Kidney (tissue), 13 donors: ENCODE measurements at regions not wholly inside any gene's neighbourhood (a gene's known extent, or its start where the extent isn't known, plus 50 kb on each side); places are given as distances from the start of the nearest gene placed in this dataset.

ENCODE experiments used
- DNase-seq, 5 donors: peaks; one replicate each; pipeline ENCODE4 v3.0.0-alpha.2; 2013 to 2020
- FAIRE-seq: peaks from 2 replicates; lab custom pipeline; 2012; peaks lifted over from hg19 to GRCh38; lab: Jason Lieb, UNC
- H3K27ac ChIP-seq, 2 donors: one replicate each; pipeline ENCODE4 v1.7.0; 2013; ENCODE audit warnings: low read depth in 2 of 2, low read length in 2 of 2, inconsistent platforms in 1 of 2
- H3K27me3 ChIP-seq: one replicate; pipeline ENCODE4 v1.7.1; 2013; ENCODE audit warnings: low read length, inconsistent platforms; ENCODE audit not compliant: control insufficient read depth, insufficient read depth
- H3K36me3 ChIP-seq, 3 donors: one replicate each; pipeline versions ENCODE4 v1.7.0 to v1.7.1; 2013; ENCODE audit warnings: low read length in 3 of 3, control low read depth in 1 of 3, inconsistent platforms in 1 of 3; ENCODE audit not compliant: insufficient read depth in 3 of 3, control insufficient read depth in 2 of 3
- H3K4me1 ChIP-seq, 3 donors: one replicate each; pipeline versions ENCODE4 v1.7.0 to v1.7.1; 2013; ENCODE audit warnings: low read length in 3 of 3, inconsistent platforms in 1 of 3, low read depth in 1 of 3; ENCODE audit not compliant: control insufficient read depth in 2 of 3, insufficient read depth in 2 of 3
- H3K4me3 ChIP-seq, 3 donors: one replicate each; pipeline versions ENCODE4 v1.7.0 to v1.8.1; 2013; ENCODE audit warnings: low read length in 3 of 3, control low read depth in 1 of 3, inconsistent platforms in 1 of 3
- H3K9ac ChIP-seq, 3 donors: one replicate each; pipeline versions ENCODE4 v1.7.0 to v1.7.1; 2013; ENCODE audit warnings: low read length in 3 of 3, control low read depth in 1 of 3, inconsistent platforms in 1 of 3
- H3K9me3 ChIP-seq, 3 donors: one replicate each; pipeline versions ENCODE4 v1.7.0 to v1.7.1; 2013; ENCODE audit warnings: low read length in 3 of 3, control low read depth in 1 of 3, inconsistent platforms in 1 of 3; ENCODE audit not compliant: control insufficient read depth in 2 of 3, insufficient read depth in 1 of 3
- CTCF ChIP-seq: IDR thresholded peaks from 3 replicates; pipeline ENCODE4 v1.5.1; 2012; ENCODE audit warnings: mild to moderate bottlenecking, moderate library complexity, borderline replicate concordance; ENCODE audit not compliant: insufficient read depth; ENCODE audit errors: extremely low read depth
- intact Hi-C: fragments of 100-400 bp; cut with DNase I; formaldehyde crosslinking; loops from one replicate; pipeline ENCODE4 v1.11.1; 2022
- donor health status: control.
- donor health status: control.
- donor health status: control.
- donor health status: control.
- donor health status: control.
- donor health status: DM: yes; HTN: yes; CAD: no.
- donor health status: Normal renal cell carcinoma (clear cell type).

GRCh38 chr15:29472901-29473445, 203.4 kb upstream of the NSMCE3 start:
- TF ChIP-seq CTCF, result no peak
- no peaks in the 10 kb centered on the region for H3K4me1 ChIP-seq
- H3K4me3 ChIP-seq, result no peak overlapping the region
- DNase-seq (no peak), FAIRE-seq (no peak)
- no peak overlapping the region for H3K9ac ChIP-seq
- H3K36me3 ChIP-seq, result no peaks in the 10 kb centered on the region
- intact Hi-C loops, result no loop called here
- H3K9me3 ChIP-seq, result no peaks in the 10 kb centered on the region
- H3K27me3 ChIP-seq, result no peaks in the 10 kb centered on the region
- no peak overlapping the region for H3K27ac ChIP-seq

GRCh38 chr15:29471757-29472156, 202.1 kb upstream of the NSMCE3 start:
- TF ChIP-seq CTCF, result no peak
- Histone ChIP-seq H3K27me3 (no peaks in the 10 kb centered on the region), H3K9ac (no peak overlapping the region), H3K9me3 (no peaks in the 10 kb centered on the region), H3K4me3 (no peak overlapping the region), H3K4me1 (no peaks in the 10 kb centered on the region), H3K36me3 (no peaks in the 10 kb centered on the region), H3K27ac (no peak overlapping the region)
- DNase-seq, result no peak
- intact Hi-C loops, result no loop called here
- no peak for FAIRE-seq

GRCh38 chr15:29471306-29471705, 201.7 kb upstream of the NSMCE3 start:
- no peak for TF ChIP-seq CTCF
- H3K4me3 ChIP-seq, result no peak overlapping the region
- FAIRE-seq (no peak), DNase-seq (no peak)
- H3K27ac ChIP-seq, result no peak overlapping the region
- no peaks in the 10 kb centered on the region for H3K27me3 ChIP-seq
- no peaks in the 10 kb centered on the region for H3K36me3 ChIP-seq
- intact Hi-C loops, result no loop called here
- no peaks in the 10 kb centered on the region for H3K9me3 ChIP-seq
- no peak overlapping the region for H3K9ac ChIP-seq
- no peaks in the 10 kb centered on the region for H3K4me1 ChIP-seq

- no peak overlapping the region for H3K27ac ChIP-seq
- no peaks in the 10 kb centered on the region for H3K36me3 ChIP-seq
- no peak for TF ChIP-seq CTCF
- no peaks in the 10 kb centered on the region for H3K4me1 ChIP-seq
- H3K9ac ChIP-seq, result no peak overlapping the region
- H3K9me3 ChIP-seq, result no peaks in the 10 kb centered on the region
- DNase-seq, result peak in 1 of 5 donors; percentile 8
- FAIRE-seq, result no peak
- intact Hi-C loops, result no loop called here
- no peak overlapping the region for H3K4me3 ChIP-seq
- no peaks in the 10 kb centered on the region for H3K27me3 ChIP-seq
Observed at GRCh38 chr15:29470794-29471193, 201.2 kb upstream of the NSMCE3 start.
